IMR-90 (cell line): ENCODE measurements at regions not wholly inside any gene's neighbourhood (a gene's known extent, or its start where the extent isn't known, plus 50 kb on each side); places are given as distances from the start of the nearest gene placed in this dataset.

Experiments used
- ATAC-seq: fragments of 200-7000 bp; cut with Tn5 transposase; 2 replicates; pipeline ENCODE4 v1.9.1; 2020; ENCODE audit warnings: low read depth, mild to moderate bottlenecking, moderate library complexity
- BruUV-seq: library from RNA; stranded (reverse); fragments of 400-500 nt; replicated peaks from 2 replicates; lab custom pipeline; 2021; lab: Mats Ljungman, UMichigan
- CTCF ChIA-PET: fragments of 300-600 bp; formaldehyde crosslinking; extraction: SDS; loops from one replicate; lab custom pipeline; 2021; ENCODE audit warnings: antibody characterized with exemption; lab: Yijun Ruan, JAX
- POLR2A ChIA-PET: fragments of 300-600 bp; sonication (Branson Sonifier 250); formaldehyde crosslinking; loops from one replicate; lab custom pipeline; 2022; ENCODE audit warnings: antibody characterized with exemption; ENCODE audit not compliant: unreplicated experiment; lab: Charles Lee
- DNase-seq: peaks from one replicate; pipeline ENCODE4 v3.0.0; 2013
- H2AFZ ChIP-seq: replicated peaks from 2 replicates; pipeline ENCODE3; 2013; ENCODE audit warnings: low read length, mild to moderate bottlenecking; ENCODE audit not compliant: poor library complexity
- H2AK5ac ChIP-seq: 2 replicates; pipeline ENCODE4 v1.6.1; 2013; ENCODE audit warnings: low read depth, low read length, inconsistent platforms
- H2AK9ac ChIP-seq: replicated peaks from 2 replicates; pipeline ENCODE3; 2013; ENCODE audit warnings: mild to moderate bottlenecking, low read depth, low read length, moderate library complexity; ENCODE audit not compliant: poor library complexity
- H2BK120ac ChIP-seq: 2 replicates; pipeline ENCODE4 v1.6.1; 2013; ENCODE audit warnings: low read depth, low read length, inconsistent platforms
- H2BK15ac ChIP-seq: 3 replicates; pipeline ENCODE4 v1.6.1; 2013; ENCODE audit warnings: low read depth, low read length, inconsistent platforms
- H2BK20ac ChIP-seq: 2 replicates; pipeline ENCODE4 v1.6.1; 2013; ENCODE audit warnings: low read depth, mild to moderate bottlenecking, inconsistent platforms, low read length, moderate library complexity
- H2BK5ac ChIP-seq: 2 replicates; pipeline ENCODE4 v1.6.1; 2013; ENCODE audit warnings: mild to moderate bottlenecking, low read depth, low read length, inconsistent platforms; ENCODE audit not compliant: poor library complexity, severe bottlenecking
- H3K14ac ChIP-seq: replicated peaks from 2 replicates; pipeline ENCODE4 v1.6.1; 2013; ENCODE audit warnings: low read depth, low read length, inconsistent platforms
- H3K18ac ChIP-seq: 2 replicates; pipeline ENCODE4 v1.6.1; 2013; ENCODE audit warnings: low read depth, low read length, control low read depth
- H3K23ac ChIP-seq: 2 replicates; pipeline ENCODE4 v1.6.1; 2013; ENCODE audit warnings: low read depth, low read length, inconsistent platforms
- H3K27ac ChIP-seq: 2 replicates; pipeline ENCODE4 v1.5.1; 2013; ENCODE audit warnings: mild to moderate bottlenecking, control low read depth, low read length; ENCODE audit not compliant: insufficient read depth
- H3K27me3 ChIP-seq: 2 replicates; pipeline ENCODE4 v1.6.1; 2013; ENCODE audit warnings: low read length; ENCODE audit not compliant: control insufficient read depth, insufficient read depth
- H3K36me3 ChIP-seq: 2 replicates; pipeline ENCODE4 v1.6.1; 2013; ENCODE audit warnings: low read length, mixed read lengths; ENCODE audit not compliant: control insufficient read depth, insufficient read depth
- H3K4ac ChIP-seq: 2 replicates; pipeline ENCODE4 v1.6.1; 2013; ENCODE audit warnings: low read depth, low read length, inconsistent platforms
- H3K4me1 ChIP-seq: 2 replicates; pipeline ENCODE4 v1.6.1; 2013; ENCODE audit warnings: low read length, mixed read lengths; ENCODE audit not compliant: control insufficient read depth, insufficient read depth
- H3K4me2 ChIP-seq: 2 replicates; pipeline ENCODE4 v1.6.1; 2013; ENCODE audit warnings: low read depth, mild to moderate bottlenecking, control low read depth, low read length, moderate library complexity
- H3K4me3 ChIP-seq: 2 replicates; pipeline ENCODE4 v1.5.1; 2013; ENCODE audit warnings: low read depth, mild to moderate bottlenecking, control low read depth, low read length, moderate library complexity; ENCODE audit not compliant: insufficient read depth
- H3K56ac ChIP-seq: 2 replicates; pipeline ENCODE4 v1.6.1; 2013; ENCODE audit warnings: low read length, inconsistent platforms; ENCODE audit not compliant: insufficient read depth; ENCODE audit errors: extremely low read depth
- H3K79me1 ChIP-seq, 2 experiments: 2 replicates each; pipeline ENCODE4 v1.6.1; 2013; ENCODE audit warnings: low read length in 2 of 2, inconsistent platforms in 1 of 2, low read depth in 1 of 2
- H3K9ac ChIP-seq: 2 replicates; pipeline ENCODE4 v1.6.1; 2013; ENCODE audit warnings: low read depth, low read length, control low read depth
- H3K9me1 ChIP-seq: 2 replicates; pipeline ENCODE4 v1.6.1; 2013; ENCODE audit warnings: low read length, inconsistent platforms; ENCODE audit not compliant: insufficient read depth
- H3K9me3 ChIP-seq: 2 replicates; pipeline ENCODE4 v1.6.1; 2013; ENCODE audit warnings: low read length; ENCODE audit not compliant: control insufficient read depth, insufficient read depth
- H4K20me1 ChIP-seq: 2 replicates; pipeline ENCODE4 v1.6.1; 2013; ENCODE audit warnings: low read length, inconsistent platforms; ENCODE audit not compliant: insufficient read depth
- H4K5ac ChIP-seq: 2 replicates; pipeline ENCODE4 v1.6.1; 2013; ENCODE audit warnings: mild to moderate bottlenecking, low read depth, low read length, control low read depth
- H4K8ac ChIP-seq, 2 experiments: 2 replicates each; pipeline ENCODE4 v1.6.1; 2013; ENCODE audit warnings: low read depth in 2 of 2, low read length in 2 of 2, control low read depth in 1 of 2, inconsistent platforms in 1 of 2
- H4K91ac ChIP-seq: 2 replicates; pipeline ENCODE4 v1.6.1; 2013; ENCODE audit warnings: low read depth, low read length, inconsistent platforms; ENCODE audit not compliant: insufficient read depth
- CEBPB ChIP-seq: IDR thresholded peaks from 2 replicates; pipeline ENCODE4 v1.6.1; 2012; ENCODE audit warnings: low read depth, low read length, improper control_type of control experiment
- CHD1 ChIP-seq: IDR thresholded peaks from 2 replicates; pipeline ENCODE4 v1.6.1; 2012; ENCODE audit warnings: low read depth, low read length, improper control_type of control experiment
- ELK1 ChIP-seq: fragments of 150-350 bp; IDR thresholded peaks from 2 replicates; pipeline ENCODE4 v1.6.1; 2016; ENCODE audit warnings: low read depth, mild to moderate bottlenecking, low read length, moderate library complexity, borderline replicate concordance
- FOS ChIP-seq: fragments of 150-350 bp; IDR thresholded peaks from 2 replicates; pipeline ENCODE4 v1.6.1; 2016; ENCODE audit warnings: low read depth, low read length
- NFE2L2 ChIP-seq: fragments of 150-350 bp; IDR thresholded peaks from 2 replicates; pipeline ENCODE4 v1.6.1; 2016; ENCODE audit warnings: low read depth, mild to moderate bottlenecking, low read length
- POLR2A ChIP-seq: IDR thresholded peaks from 2 replicates; pipeline ENCODE4 v1.6.1; 2012; ENCODE audit warnings: mild to moderate bottlenecking, low read depth, low read length
- RAD21 ChIP-seq: IDR thresholded peaks from 2 replicates; pipeline ENCODE4 v1.6.1; 2012; ENCODE audit warnings: low read length, improper control_type of control experiment
- USF2 ChIP-seq: fragments of 150-350 bp; IDR thresholded peaks from 2 replicates; pipeline ENCODE4 v1.6.1; 2017; ENCODE audit warnings: mild to moderate bottlenecking, antibody characterized with exemption, low read length, low read depth
- WGBS, 2 experiments: methylation state at CpG; one replicate each; pipeline versions ENCODE4 v1.1.5 to v1.1.7; 2013; ENCODE audit warnings: missing lambda C conversion rate in 2 of 2; ENCODE audit not compliant: insufficient read length in 1 of 2; ENCODE audit errors: extremely low coverage in 2 of 2; 5-methylcytosine and 5-hydroxymethylcytosine counted together
- dilution Hi-C: fragments of 300-500 bp; cut with HindIII; formaldehyde crosslinking; loops from one replicate; pipeline ENCODE4 v1.14.3; 2018; ENCODE audit warnings: low sequenced_read_pairs; ENCODE audit not compliant: unreplicated experiment
- in situ Hi-C: fragments of 300-500 bp; cut with MboI; formaldehyde crosslinking; loops from 3 replicates; pipeline ENCODE4 v1.14.3; 2019; ENCODE audit warnings: low sequenced_read_pairs, inconsistent platforms, mixed read lengths
- intact Hi-C: fragments of 100-400 bp; cut with micrococcal nuclease; formaldehyde crosslinking; loops from 2 replicates; pipeline ENCODE4 v1.10.0; 2022

GRCh38 chr13:39894586-39894985 is 239.1 kb downstream of the COG6 start:
- no peak overlapping the region for H3K4ac ChIP-seq
- H3K27me3 ChIP-seq: no peaks in the 10 kb centered on the region
- H4K20me1 ChIP-seq: no peaks in the 10 kb centered on the region
- no peaks in the 10 kb centered on the region for H3K4me1 ChIP-seq
- no peak overlapping the region for H2BK20ac ChIP-seq
- no CpG with 5 or more reads among the region's 5 CpGs for WGBS, 2 experiments
- BruUV-seq: no TSS peak
- H3K9me3 ChIP-seq: no peaks in the 10 kb centered on the region
- no peak overlapping the region for H2BK15ac ChIP-seq
- no peak overlapping the region for H3K18ac ChIP-seq
- no peak overlapping the region for H3K4me2 ChIP-seq
- H2BK5ac ChIP-seq: no peak overlapping the region
- H3K36me3 ChIP-seq: no peaks in the 10 kb centered on the region
- ATAC-seq (no peak), DNase-seq (no peak)
- H3K9me1 ChIP-seq: no peaks in the 10 kb centered on the region
- H2BK120ac ChIP-seq: no peak overlapping the region
- H3K4me3 ChIP-seq: no peak overlapping the region
- no peak overlapping the region for H4K8ac ChIP-seq
- in situ Hi-C loops (no loop called here), intact Hi-C loops (no loop called here), dilution Hi-C loops (no loop called here)
- H3K9ac ChIP-seq: no peak overlapping the region
- no peak overlapping the region for H2AK9ac ChIP-seq
- H3K56ac ChIP-seq: no peak overlapping the region
- no peak overlapping the region for H2AK5ac ChIP-seq
- H3K14ac ChIP-seq: no peak overlapping the region
- TF ChIP-seq USF2 (no peak), ELK1 (no peak), CHD1 (no peak), NFE2L2 (no peak), POLR2A (no peak), RAD21 (no peak), CEBPB (no peak), FOS (no peak)
- CTCF ChIA-PET: no interaction called here
- POLR2A ChIA-PET: no interaction called here
- no peaks in the 10 kb centered on the region for H3K79me1 ChIP-seq
- H3K23ac ChIP-seq: no peak overlapping the region
- no peak overlapping the region for H3K27ac ChIP-seq
- H4K91ac ChIP-seq: no peak overlapping the region
- no peak overlapping the region for H4K5ac ChIP-seq
- H2AFZ ChIP-seq: no peak overlapping the region
